ENCODE measurements at regions not wholly inside any gene's neighbourhood (a gene's known extent, or its start where the extent isn't known, plus 50 kb on each side); places are given as distances from the start of the nearest gene placed in this dataset.

DNA sequence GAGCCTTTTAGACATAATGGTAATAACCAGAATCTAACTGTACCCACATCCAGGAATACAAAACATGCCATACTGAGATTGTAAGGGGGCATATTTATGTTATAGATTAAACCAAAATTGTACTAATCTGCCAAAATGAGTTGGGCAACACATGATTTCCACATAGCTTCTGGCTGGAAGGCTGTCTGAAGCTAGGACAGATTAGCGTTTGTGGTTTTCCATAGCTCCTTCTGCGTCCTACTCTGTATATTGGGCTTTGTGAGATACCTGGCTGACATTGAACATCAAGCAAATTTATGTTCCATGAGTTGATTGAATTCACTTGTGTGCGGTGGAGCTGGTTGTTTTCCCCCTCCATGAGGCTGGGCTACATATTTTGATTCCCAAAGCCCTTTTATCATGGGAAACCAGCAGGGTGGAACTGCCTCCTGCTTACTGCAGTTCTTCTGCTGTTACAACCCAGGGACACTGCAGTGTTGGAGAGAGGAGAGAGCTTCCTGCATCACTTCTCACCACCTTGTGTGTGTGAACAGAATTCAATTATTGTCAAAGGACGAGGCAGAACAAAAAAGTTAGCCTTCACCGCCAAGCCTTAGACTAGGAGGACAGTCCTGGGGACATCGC, 114.9 kb downstream of the C11orf91 start:
- TF ChIP-seq CTCF (IDR thresholded peaks at IDR 0.05) (no peak), POLR2A (IDR thresholded peaks at IDR 0.05) (no peak)
